GM18517 (cell line): ENCODE measurements at regions not wholly inside any gene's neighbourhood (a gene's known extent, or its start where the extent isn't known, plus 50 kb on each side); places are given as distances from the start of the nearest gene placed in this dataset.

Source experiments
- ATAC-seq: cut with Tn5 transposase; IDR thresholded peaks from one replicate; pipeline ENCODE4 v1.9.1; 2021; ENCODE audit warnings: mild to moderate bottlenecking, moderate library complexity; ENCODE audit not compliant: unreplicated experiment

DNA sequence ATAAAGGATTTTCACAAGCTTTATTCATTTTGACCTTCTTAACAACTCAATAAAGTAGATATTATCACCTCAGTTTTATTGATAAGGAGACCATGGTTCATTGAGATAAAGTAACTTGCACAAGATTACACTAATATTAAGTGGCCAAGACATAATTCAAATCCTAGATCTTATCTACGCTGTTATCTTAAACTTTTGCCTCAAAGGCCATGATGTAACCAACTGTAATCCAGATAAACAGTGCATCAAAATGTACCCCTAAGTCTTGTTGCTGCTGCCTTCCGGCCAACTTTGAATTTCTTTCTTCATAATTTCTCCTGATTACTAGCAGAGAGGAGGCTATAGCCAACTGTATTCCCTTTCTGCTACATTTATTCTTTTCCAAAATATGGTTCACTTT is 1094.8 kb upstream of the PIK3C3 start:
- ATAC-seq = no peak

DNA sequence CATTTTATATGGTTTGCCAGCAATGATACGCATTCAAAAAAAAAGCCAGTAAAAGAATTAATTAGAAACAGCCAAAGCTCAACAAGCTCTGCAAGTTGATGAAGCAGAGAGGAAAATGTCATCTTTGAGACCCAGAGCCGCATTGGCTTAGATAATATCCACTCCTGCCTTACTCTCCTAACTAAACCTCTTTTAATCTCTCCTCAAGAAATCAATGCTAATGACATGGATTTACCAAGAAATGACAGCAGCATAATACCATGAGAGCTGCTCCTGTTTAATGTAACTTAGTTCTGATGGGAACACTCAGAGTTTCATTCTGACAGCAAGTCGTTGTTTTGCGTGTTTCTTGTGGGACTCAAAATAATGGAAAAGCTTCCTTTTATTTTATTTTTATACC is 1099.4 kb upstream of the PIK3C3 start:
- no peak for ATAC-seq

DNA sequence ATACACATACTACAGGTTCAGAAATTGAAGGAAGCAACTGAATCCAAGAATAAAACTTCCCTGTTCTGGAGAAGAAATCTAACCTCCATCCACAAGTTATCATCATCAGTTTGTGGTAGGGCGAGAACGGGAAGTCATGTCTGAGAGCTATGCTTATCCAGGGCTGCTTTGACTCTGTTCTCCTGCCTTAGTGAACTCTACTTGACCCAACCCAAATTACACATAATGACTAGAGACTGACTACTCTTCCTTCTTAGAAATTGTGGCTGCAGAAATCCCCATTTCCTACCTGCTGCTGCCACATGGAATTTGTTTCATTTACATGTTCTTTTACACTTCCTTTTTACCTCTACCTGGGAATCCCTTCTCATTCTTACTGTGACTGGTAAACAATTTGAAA is 1102.6 kb upstream of the PIK3C3 start:
- ATAC-seq = no peak

DNA sequence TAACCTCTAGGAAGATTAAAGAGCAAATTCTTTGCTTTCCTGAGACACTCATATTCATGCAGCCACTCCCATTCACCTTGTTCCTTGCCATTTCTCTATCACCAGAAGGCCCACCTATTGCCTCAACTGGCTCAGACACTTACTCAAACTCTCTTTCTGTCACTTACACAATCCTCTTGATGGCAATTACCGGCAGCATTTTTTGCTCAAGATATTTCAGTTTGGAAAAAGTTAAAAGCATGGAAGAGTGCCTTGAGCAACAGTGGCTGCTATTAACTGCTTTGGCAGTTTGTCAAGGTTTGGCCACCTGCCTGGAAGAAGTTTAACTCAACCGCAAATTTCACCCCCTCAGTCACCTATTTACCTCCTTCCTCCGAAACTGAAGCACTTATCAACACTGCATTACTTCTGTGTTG is 1104.0 kb upstream of the PIK3C3 start:
- ATAC-seq = no peak

DNA sequence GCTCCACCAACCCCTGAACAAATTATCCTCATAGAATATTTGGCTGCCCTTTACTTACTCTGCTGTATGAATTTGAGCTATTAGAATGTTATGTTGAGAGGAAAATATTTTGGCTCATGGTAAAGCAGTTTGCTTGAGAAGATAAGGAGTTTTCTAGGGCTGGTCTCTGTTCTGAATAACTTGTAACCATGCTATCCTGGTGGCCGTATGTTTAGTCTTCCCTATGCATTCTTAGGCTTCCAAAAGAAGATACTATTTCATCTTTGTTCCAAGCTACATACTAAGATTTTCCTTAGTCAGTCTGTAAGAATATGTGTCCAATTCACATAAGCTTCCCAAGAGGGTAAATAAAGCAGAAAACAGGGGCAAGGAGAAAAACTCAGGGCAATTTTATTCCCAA is 1105.1 kb upstream of the PIK3C3 start:
- no peak for ATAC-seq

DNA sequence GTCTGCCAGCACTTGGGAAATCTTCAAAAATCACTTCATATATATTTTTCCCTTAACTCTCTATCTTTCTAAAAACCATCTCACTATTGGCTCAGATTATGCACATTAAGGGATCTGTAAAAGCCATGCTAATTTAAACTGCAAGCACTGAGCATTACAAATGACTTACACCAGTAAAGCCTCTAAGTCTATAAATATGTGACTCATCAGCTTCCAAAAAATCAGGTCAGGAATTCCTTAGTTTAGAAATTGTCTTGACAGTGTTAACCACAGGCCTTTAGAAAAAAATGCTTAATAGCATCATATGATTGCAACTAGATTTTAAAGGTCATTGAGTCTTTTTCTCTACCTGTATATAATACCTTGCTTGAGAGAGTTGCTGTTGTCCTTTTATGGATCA is 1113.6 kb upstream of the PIK3C3 start:
- no peak for ATAC-seq

DNA sequence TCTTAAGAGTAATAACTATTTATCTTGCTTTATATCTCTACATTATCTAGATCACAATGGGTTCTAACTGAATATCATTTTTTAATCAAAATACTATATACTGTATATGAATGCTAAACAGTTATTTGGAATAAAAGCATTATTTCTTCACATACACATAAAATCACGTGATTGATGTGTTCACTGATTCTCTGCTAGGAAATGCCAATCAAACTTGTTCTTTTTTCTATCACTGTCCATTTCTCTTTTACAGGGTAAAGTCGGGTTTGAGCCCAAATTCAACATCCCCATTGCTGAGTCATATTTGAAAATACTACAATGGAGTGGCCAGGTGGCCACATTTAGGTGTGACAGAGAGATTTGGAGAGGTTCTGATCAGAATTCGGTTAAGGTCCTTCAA is 1114.0 kb upstream of the PIK3C3 start:
- ATAC-seq = no peak

DNA sequence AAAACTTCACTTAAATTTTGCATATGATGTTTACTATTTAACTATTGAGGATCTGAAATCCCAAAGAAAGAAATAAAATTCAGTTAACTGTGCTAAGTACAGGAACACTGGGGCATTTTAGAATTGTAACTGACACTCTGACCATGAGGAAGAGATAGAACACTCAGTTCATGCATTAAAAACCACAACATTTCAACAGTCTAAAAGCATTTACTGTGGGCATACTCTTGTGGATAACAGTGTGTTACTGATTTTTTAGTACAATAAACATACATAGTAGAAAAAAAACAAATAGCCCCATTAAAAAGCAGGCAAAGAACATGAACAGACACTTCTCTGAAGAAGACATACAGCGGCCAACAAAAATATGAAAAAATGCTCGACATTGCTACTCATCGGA is 1122.7 kb upstream of the PIK3C3 start:
- no peak for ATAC-seq

DNA sequence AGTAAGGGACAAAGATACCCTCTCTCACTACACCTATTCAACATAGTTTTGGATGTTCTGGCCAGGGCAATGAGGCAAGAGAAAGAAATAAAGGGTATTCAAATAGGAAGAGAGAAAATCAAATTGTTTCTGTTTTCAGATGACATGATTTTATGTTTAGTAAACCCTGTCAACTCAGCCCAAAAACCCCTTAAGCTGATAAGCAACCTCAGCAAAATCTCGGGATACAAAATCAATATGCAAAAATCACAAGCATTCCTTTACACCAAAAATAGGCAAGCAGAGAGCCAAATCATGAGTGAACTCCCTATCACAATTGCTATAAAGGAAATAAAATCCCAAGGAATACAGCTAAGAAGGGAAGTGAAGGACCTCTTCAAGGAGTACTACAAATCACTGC is 1130.7 kb upstream of the PIK3C3 start:
- ATAC-seq = no peak

DNA sequence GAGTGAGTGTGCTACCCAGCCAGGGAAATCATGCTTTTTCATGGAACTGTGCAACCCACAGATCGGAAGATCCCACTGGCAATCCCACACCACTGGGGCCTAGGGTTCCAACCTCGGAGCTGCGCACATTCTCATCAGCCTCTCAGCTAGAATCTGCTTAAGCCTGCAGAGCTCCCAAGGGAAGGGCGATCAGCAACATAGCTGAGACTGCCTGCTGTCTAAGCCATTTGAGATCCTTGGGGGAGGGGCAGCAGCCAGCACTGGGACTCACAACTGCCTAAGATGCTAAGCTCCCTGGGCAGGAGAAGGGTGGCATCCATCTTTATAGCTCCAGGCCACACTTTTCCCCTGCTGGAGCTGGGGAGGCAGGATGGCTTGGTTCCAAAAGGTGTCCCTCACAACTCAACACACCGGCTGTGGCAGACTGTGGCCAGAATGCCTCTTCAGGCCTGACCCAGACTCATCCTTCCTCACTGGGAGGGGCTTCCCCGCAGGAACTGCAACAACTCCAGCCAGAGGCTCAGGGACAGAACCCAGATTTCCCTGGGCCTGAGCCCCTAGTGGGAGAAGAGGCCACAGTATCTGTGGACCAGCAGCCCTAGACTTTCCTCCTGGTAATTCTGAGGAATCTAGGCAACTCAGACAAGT is 1133.3 kb upstream of the PIK3C3 start:
- no peak for ATAC-seq

DNA sequence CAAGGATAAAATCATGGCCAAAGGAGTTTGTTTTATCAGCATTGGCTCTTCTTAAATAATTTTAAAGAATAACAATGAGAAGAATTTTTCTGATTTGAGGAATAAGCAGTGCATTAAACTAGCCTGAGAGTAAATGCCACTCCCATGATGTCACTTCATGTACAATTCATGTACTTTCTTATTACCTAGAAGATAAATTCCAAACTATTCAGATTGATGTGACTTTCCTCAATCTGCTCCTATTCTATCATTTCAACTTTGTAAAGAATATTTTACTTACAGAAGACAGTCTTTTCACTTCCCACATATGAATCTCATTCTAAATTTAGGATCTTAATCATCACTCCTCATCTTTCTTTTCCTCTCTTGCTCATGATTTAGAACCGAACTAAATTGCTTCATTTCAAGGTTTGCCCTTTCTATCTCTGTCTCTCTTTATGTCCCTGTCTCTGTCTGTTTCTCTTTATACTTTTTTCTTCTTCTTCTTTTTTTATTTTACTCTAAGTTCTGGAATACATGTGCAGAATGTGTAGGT is 1142.0 kb upstream of the PIK3C3 start:
- ATAC-seq = no peak

DNA sequence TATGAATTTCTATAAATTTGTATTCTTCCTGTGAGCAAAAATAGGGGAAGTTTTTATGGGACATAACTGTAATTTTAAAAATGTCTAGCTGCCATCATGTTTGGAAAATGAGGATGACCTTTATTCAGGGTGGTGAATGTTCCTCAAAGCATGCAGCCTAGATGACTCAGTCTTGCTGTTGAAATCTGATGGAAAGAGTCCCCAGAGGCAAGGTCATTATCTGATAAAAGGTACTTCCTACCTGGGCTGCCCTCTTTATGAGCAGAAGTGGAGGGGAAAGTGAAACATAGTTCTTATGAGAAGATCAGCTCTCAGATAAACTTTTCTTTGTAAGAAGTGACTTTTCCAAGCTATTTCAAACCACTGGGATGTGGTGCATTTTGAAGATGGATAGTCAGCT is 1144.7 kb upstream of the PIK3C3 start:
- no peak for ATAC-seq

DNA sequence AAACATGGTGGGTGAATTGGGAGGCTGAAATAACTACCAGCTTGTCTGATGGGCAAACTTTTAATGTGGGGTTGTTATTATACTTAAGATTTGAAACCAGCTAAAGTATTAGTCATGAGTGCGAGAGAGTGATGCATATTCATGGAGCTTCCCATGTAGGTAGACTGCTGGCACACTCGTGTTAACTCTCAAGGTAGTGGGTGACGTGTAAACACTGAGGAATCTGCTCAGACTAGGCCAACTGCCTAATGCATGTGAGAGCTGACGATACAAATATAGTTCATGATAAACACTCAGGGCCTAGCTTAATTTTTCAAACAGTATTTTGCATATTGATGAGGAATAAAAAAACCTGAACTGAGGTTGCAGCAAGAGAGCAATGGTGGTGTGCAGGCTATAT is 1165.7 kb upstream of the PIK3C3 start:
- no peak for ATAC-seq

DNA sequence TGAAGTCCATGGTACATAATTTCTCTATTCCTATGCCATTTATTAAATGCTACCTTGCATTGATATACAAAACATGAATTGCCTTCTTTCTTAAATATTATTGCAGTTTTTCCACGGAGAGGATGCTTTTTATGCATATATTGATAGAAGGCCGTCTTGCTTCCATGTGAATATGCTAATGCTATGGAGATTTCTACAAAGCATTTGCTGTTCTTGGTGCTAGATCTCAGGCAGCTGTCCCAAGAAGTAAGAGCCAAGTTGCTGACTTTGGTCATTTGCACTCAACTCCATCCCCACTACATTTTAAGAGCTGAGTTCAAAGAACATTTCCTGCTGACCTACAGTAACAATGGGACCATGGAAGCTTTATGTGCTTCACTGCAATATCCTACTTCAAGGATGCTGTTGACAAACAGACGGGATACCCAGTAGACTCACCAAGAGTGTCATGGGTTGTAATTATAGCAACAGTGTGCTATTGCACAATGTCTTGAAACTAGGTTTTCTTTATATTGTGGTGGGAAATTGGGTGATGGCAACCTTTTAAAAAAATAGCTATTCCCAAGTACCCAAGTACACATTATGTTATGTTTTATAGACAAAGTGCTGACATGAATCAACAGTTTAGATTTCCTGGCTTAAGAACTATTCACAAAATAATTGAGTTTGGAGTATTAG is 1172.4 kb upstream of the PIK3C3 start:
- ATAC-seq = no peak

DNA sequence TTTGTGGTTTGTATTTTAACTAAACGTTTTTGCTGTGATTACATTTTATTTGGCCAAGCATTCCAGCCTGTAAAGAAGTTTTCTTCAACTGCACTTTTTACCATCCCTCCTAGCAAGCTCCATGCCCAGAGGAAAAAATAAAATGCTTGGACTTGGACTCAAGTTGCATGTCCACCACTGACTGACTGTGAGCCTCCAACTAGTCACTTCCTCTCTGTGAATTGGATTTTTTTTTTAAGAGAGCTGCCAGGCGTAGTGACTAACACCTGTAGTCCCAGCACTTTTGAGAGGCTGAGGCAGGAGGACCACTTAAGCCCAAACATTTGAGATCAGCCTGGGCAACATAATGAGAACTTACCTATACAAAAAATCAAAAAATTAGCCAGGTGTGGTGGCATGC is 1185.2 kb upstream of the PIK3C3 start:
- ATAC-seq = no peak

DNA sequence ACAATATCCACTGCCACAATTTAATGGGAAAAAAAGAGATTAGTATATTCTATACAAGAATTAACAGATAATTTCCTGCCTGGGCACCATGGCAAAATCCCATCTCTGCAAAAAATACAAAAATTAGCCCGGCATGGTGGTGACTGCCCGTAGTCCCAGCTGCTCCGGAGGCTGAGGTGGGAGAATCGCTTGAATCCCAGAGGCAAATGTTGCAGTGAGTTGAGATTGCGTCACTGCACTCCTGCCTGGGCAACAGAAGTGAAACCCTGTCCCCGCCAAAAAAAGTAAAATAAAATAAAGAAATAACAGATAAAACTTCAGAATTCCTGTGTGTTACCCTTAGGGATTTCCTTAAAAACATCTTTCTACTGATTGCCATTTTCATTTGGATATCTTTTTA is 1194.8 kb upstream of the PIK3C3 start:
- ATAC-seq = no peak

DNA sequence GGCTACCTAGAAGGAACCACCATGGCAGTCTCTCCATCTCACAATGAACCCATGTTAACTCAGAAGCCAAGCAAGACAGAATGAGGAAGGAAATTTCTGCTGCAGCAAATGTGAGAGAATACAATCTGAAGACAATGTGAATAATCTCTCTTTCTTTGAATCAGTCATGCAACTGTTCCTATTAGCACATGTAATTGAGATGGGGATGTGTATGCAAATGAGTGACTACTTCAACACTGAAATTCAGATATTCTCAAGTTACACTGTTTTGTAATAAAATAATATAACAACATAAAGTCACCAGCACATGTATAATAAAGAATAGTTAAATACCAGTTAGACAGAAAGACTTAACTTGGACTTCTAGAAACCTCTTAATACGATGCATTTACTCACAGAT is 1200.6 kb upstream of the PIK3C3 start:
- no peak for ATAC-seq

DNA sequence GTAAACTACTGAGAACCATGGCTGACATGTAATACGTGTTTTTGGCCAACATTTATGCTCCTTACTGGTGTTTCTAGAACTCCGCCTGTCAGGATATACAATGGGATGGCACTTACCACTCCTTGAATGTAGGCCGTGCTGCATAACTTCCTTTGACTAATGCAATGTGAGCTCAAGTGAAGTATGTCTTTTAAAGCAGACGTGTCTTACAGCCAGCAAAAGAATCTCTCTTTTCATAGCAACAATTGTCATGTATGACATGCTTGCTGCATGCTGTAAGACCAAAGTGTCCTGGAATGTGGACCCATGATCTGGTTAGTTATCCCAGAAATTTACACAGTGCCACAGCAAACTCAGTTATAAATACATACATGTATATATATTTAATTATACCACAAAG is 1202.7 kb upstream of the PIK3C3 start:
- ATAC-seq = no peak

DNA sequence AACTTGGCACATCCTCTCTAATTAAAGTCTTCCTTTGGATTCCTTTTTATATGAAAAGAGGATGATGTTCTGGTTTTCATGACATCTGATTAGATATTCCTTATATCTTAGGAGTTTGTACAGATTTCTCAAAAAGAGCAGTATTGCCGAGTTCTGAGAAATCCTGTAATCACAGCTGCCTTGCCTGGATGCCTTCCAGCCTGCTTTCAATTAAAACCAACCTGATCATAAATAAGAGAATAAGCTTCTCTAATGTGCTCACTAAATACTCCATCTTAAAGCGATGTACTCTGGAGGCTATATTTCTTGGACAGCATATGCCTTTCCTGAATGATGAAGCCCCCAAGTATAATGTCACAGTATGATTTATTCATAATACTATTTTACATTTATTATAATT is 1203.8 kb upstream of the PIK3C3 start:
- no peak for ATAC-seq

DNA sequence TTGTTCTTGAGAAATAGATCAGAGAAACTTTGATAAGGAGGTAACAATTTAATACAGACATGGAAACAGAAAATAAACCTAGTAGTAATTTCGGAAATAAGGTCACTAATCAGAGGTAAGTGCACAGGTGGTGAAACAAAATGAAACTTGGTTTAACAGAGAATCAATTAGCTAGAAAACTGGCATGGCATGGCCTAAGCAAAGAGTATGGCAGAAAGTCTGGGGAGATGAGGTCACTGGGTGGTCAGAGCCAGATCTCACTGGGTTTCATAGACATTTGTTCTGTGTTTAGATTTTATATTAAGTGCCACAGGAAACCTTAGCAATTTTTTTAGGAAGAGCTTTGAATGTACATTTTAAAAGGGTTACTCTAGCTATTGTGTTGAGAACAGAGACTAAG is 1216.0 kb upstream of the PIK3C3 start:
- no peak for ATAC-seq

DNA sequence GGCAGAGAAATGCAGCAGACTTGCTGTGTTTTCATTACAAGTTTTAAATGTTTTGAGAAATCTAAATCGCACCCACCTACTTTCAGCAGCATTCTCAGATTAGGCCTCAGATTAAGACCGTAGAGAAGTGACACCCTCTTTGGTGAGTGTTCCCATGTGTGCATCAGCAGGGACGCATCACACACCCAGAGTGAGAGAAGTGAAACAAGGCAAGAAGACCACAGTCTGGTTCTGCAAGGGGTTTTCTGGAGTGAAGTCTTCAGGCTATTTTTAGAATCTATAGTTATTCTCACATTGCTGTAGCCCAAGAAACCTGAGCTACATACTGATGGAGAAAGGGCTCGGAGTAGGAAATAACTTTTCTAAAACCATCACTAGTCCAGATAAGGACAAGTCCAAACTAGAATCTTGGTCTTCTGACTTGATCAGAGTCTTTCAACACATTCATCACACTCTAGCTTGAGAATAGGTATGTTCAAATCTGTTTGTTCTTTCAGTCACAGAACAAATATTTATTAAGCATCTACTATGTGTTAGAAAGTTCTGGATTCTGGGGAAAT is 1216.6 kb upstream of the PIK3C3 start:
- no peak for ATAC-seq

DNA sequence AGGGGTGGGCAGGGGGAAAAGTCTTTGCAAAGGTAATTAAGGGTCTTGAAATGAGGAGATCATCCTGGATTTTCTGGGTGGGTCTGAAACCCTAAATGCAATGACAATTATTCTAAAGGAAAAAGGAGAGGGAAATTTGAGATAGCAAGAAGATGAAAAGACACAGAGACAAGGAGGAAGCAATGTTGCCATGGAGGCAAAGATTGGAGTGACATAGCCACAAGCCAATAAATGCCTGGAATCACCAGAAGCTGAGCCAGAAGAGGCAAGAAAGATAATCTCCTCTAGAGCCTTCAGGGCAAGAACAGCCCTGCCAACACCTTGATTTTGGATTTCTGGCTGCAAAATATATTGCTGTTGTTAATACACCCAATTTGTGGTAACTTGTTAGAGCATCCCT is 1246.3 kb upstream of the PIK3C3 start:
- no peak for ATAC-seq
